H1 (cell line): ENCODE measurements at regions not wholly inside any gene's neighbourhood (a gene's known extent, or its start where the extent isn't known, plus 50 kb on each side); places are given as distances from the start of the nearest gene placed in this dataset.

ENCODE experiments used
- CTCF ChIA-PET: fragments of 300-600 bp; sonication (Branson Sonifier 250); formaldehyde crosslinking; loops from one replicate; lab custom pipeline; 2021; ENCODE audit not compliant: partially characterized antibody; lab: Charles Lee
- POLR2A ChIA-PET: fragments of 300-600 bp; sonication (Branson Sonifier 250); formaldehyde crosslinking; loops from one replicate; lab custom pipeline; 2021; ENCODE audit warnings: inconsistent platforms; ENCODE audit not compliant: partially characterized antibody; lab: Charles Lee
- DNase-seq, 2 experiments: peaks; one replicate each; pipeline versions ENCODE4 v3.0.0 to v3.0.0-alpha.2; 2010 to 2022; ENCODE audit warnings: low spot score in 2 of 2, low read depth in 1 of 2, mixed read lengths in 1 of 2
- FAIRE-seq: peaks from 2 replicates; lab custom pipeline; 2011; peaks lifted over from hg19 to GRCh38; lab: Jason Lieb, UNC
- H2AFZ ChIP-seq: 2 replicates; pipeline ENCODE4 v1.8.1; 2012; ENCODE audit warnings: low read length, inconsistent platforms
- H2AK5ac ChIP-seq: 2 replicates; pipeline ENCODE4 v1.6.1; 2013; ENCODE audit warnings: low read depth, low read length
- H2BK120ac ChIP-seq: replicated peaks from 2 replicates; pipeline ENCODE3; 2013; ENCODE audit warnings: low read depth, low read length, inconsistent platforms
- H2BK12ac ChIP-seq: 2 replicates; pipeline ENCODE4 v1.6.1; 2013; ENCODE audit warnings: low read depth, low read length
- H2BK15ac ChIP-seq: 2 replicates; pipeline ENCODE4 v1.6.1; 2013; ENCODE audit warnings: low read length
- H2BK20ac ChIP-seq: 2 replicates; pipeline ENCODE4 v1.6.1; 2013; ENCODE audit warnings: low read length
- H2BK5ac ChIP-seq: 2 replicates; pipeline ENCODE4 v1.6.1; 2013; ENCODE audit warnings: low read depth, low read length
- H3K14ac ChIP-seq: 2 replicates; pipeline ENCODE4 v1.6.1; 2013; ENCODE audit warnings: inconsistent platforms; ENCODE audit not compliant: insufficient read length
- H3K18ac ChIP-seq: 2 replicates; pipeline ENCODE4 v1.6.1; 2013; ENCODE audit warnings: low read length; ENCODE audit errors: extremely low read depth
- H3K23ac ChIP-seq: 2 replicates; pipeline ENCODE4 v1.6.1; 2013; ENCODE audit warnings: inconsistent platforms; ENCODE audit not compliant: insufficient read length
- H3K23me2 ChIP-seq: 2 replicates; pipeline ENCODE4 v1.6.1; 2013; ENCODE audit warnings: low read depth, low read length
- H3K27ac ChIP-seq: 2 replicates; pipeline ENCODE4 v1.6.1; 2011; ENCODE audit warnings: low read depth, low read length, inconsistent platforms
- H3K27me3 ChIP-seq, 4 experiments: replicated peaks in 1 of 4; 1 replicate in 1 of 4; 2 replicates in 3 of 4; pipeline versions ENCODE4 v1.6.1 to v1.8.1; 2011 to 2013; ENCODE audit warnings: low read length in 3 of 4, mild to moderate bottlenecking in 3 of 4, inconsistent platforms in 2 of 4, mixed read lengths in 2 of 4, moderate library complexity in 1 of 4; ENCODE audit not compliant: control insufficient read depth in 3 of 4, insufficient read depth in 3 of 4; ENCODE audit errors: extremely low read depth in 1 of 4
- H3K36me3 ChIP-seq, 4 experiments: 2 replicates each; pipeline versions ENCODE4 v1.6.1 to v1.8.1; 2011 to 2013; ENCODE audit warnings: mild to moderate bottlenecking in 4 of 4, low read length in 3 of 4, moderate library complexity in 2 of 4, control low read depth in 1 of 4, inconsistent platforms in 1 of 4; ENCODE audit not compliant: insufficient read depth in 4 of 4, control insufficient read depth in 2 of 4
- H3K4ac ChIP-seq: replicated peaks from 2 replicates; pipeline ENCODE3; 2013; ENCODE audit warnings: low read length, low read depth, mixed read lengths, inconsistent platforms; ENCODE audit not compliant: insufficient read length
- H3K4me1 ChIP-seq, 4 experiments: replicated peaks in 1 of 4; 1 replicate in 1 of 4; 2 replicates in 3 of 4; pipeline versions ENCODE4 v1.6.1 to v1.8.1; 2011 to 2013; ENCODE audit warnings: low read length in 3 of 4, inconsistent platforms in 2 of 4, mixed read lengths in 1 of 4; ENCODE audit not compliant: insufficient read depth in 4 of 4, control insufficient read depth in 3 of 4
- H3K4me2 ChIP-seq, 2 experiments: 2 replicates each; pipeline versions ENCODE4 v1.6.1 to v1.8.1; 2011 to 2013; ENCODE audit warnings: low read depth in 2 of 2, low read length in 2 of 2, control low read depth in 1 of 2, inconsistent platforms in 1 of 2, mild to moderate bottlenecking in 1 of 2; ENCODE audit not compliant: insufficient read depth in 1 of 2
- H3K4me3 ChIP-seq, 4 experiments: fragments of 200-600, 300-600 bp in 1 of 4; sonication (generic), shearing (Covaris generic), sonication (Bioruptor Twin) in 1 of 4; 2 replicates each; pipeline versions ENCODE4 v1.5.1 to v1.8.1; 2011 to 2016; ENCODE audit warnings: low read length in 4 of 4, low read depth in 3 of 4, control low read depth in 2 of 4, inconsistent platforms in 2 of 4, mild to moderate bottlenecking in 2 of 4, mixed read lengths in 1 of 4, moderate library complexity in 1 of 4; ENCODE audit not compliant: insufficient read depth in 2 of 4; ENCODE audit errors: extremely low read depth in 1 of 4
- H3K56ac ChIP-seq: replicated peaks from 2 replicates; pipeline ENCODE3; 2013; ENCODE audit warnings: low read depth, mild to moderate bottlenecking, mixed read lengths, low read length, inconsistent platforms; ENCODE audit not compliant: insufficient read length
- H3K79me1 ChIP-seq: 2 replicates; pipeline ENCODE4 v1.6.1; 2013; ENCODE audit warnings: low read depth, low read length, control low read depth
- H3K79me2 ChIP-seq, 2 experiments: 2 replicates each; pipeline versions ENCODE4 v1.6.1 to v1.8.1; 2012 to 2013; ENCODE audit warnings: low read length in 2 of 2, mild to moderate bottlenecking in 2 of 2, inconsistent platforms in 1 of 2; ENCODE audit not compliant: insufficient read depth in 2 of 2, control insufficient read depth in 1 of 2
- H3K9ac ChIP-seq, 4 experiments: replicated peaks in 1 of 4; 1 replicate in 1 of 4; 2 replicates in 3 of 4; pipeline versions ENCODE4 v1.6.1 to v1.8.1; 2011 to 2013; ENCODE audit warnings: low read depth in 3 of 4, low read length in 3 of 4, control low read depth in 2 of 4, mild to moderate bottlenecking in 2 of 4, moderate library complexity in 2 of 4, inconsistent platforms in 1 of 4; ENCODE audit errors: extremely low read depth in 1 of 4
- H3K9me3 ChIP-seq, 2 experiments: 2 replicates each; pipeline versions ENCODE4 v1.6.1 to v1.8.1; 2012 to 2013; ENCODE audit warnings: mild to moderate bottlenecking in 2 of 2, moderate library complexity in 2 of 2, control low read depth in 1 of 2, inconsistent platforms in 1 of 2, low read depth in 1 of 2, low read length in 1 of 2, mixed read lengths in 1 of 2; ENCODE audit not compliant: insufficient read depth in 2 of 2
- H4K20me1 ChIP-seq, 2 experiments: replicated peaks in 1 of 2; 2 replicates each; pipeline versions ENCODE3 to v1.8.1; 2011 to 2013; ENCODE audit warnings: inconsistent platforms in 2 of 2, low read length in 2 of 2, mild to moderate bottlenecking in 1 of 2; ENCODE audit not compliant: insufficient read depth in 2 of 2, control insufficient read depth in 1 of 2
- H4K5ac ChIP-seq: 2 replicates; pipeline ENCODE4 v1.6.1; 2013; ENCODE audit warnings: low read length, low read depth, mixed read lengths, inconsistent platforms; ENCODE audit not compliant: insufficient read length
- H4K8ac ChIP-seq: 2 replicates; pipeline ENCODE4 v1.8.0; 2013; ENCODE audit warnings: mild to moderate bottlenecking, moderate library complexity, low read length, inconsistent platforms; ENCODE audit not compliant: insufficient read depth; ENCODE audit errors: extremely low read depth
- H4K91ac ChIP-seq: replicated peaks from 2 replicates; pipeline ENCODE3; 2013; ENCODE audit warnings: low read length, mixed read lengths, inconsistent platforms; ENCODE audit not compliant: insufficient read length
- E2F6 ChIP-seq: IDR thresholded peaks from 2 replicates; pipeline ENCODE4 v1.6.1; 2012; ENCODE audit warnings: inconsistent platforms
- JUND ChIP-seq: IDR thresholded peaks from 2 replicates; pipeline ENCODE4 v1.6.1; 2011; ENCODE audit warnings: mild to moderate bottlenecking, improper control_type of control experiment, low read length
- RXRA ChIP-seq: IDR thresholded peaks from 2 replicates; pipeline ENCODE4 v1.6.1; 2011; ENCODE audit warnings: low read depth, mild to moderate bottlenecking, low read length, moderate library complexity; ENCODE audit not compliant: insufficient read depth
- YY1 ChIP-seq: IDR thresholded peaks from 2 replicates; pipeline ENCODE4 v1.6.1; 2011; ENCODE audit warnings: low read depth, mild to moderate bottlenecking, low read length
- WGBS, 2 experiments: shearing (Covaris generic) in 1 of 2; methylation state at CpG; one replicate each; pipeline versions ENCODE4 v1.1.6 to v1.1.7; 2013 to 2015; ENCODE audit warnings: low lambda C conversion rate in 2 of 2, mixed read lengths in 2 of 2, inconsistent platforms in 1 of 2, low coverage in 1 of 2, missing lambda C conversion rate in 1 of 2; ENCODE audit not compliant: insufficient replicate concordance in 2 of 2, insufficient coverage in 1 of 2, insufficient read length in 1 of 2; ENCODE audit errors: extremely low coverage in 1 of 2, missing lambda C conversion rate in 1 of 2; 5-methylcytosine and 5-hydroxymethylcytosine counted together

GRCh38 chr5:17346811-17347210, 129.4 kb downstream of the BASP1 start:
- Histone ChIP-seq H2BK120ac (no peak overlapping the region), H4K91ac (no peak overlapping the region), H3K27ac (no peak overlapping the region), H3K79me1 (no peaks in the 10 kb centered on the region), H4K8ac (no peak overlapping the region), H3K27me3 (no peaks in the 10 kb centered on the region), H3K18ac (no peak overlapping the region), H2AK5ac (no peak overlapping the region), H3K36me3 (no peaks in the 10 kb centered on the region), H4K5ac (no peak overlapping the region), H3K4me2 (no peak overlapping the region), H3K4me1 (no peaks in the 10 kb centered on the region; a peak in 1 of 7 replicates), H2BK15ac (no peak overlapping the region), H3K9me3 (no peaks in the 10 kb centered on the region), H3K23me2 (no peaks in the 10 kb centered on the region), H3K14ac (no peak overlapping the region), H3K79me2 (no peaks in the 10 kb centered on the region), H3K56ac (no peak overlapping the region), H2AFZ (no peak overlapping the region), H4K20me1 (no peaks in the 10 kb centered on the region), H3K4ac (no peak overlapping the region), H2BK5ac (no peak overlapping the region), H3K9ac (no peak overlapping the region), H2BK12ac (no peak overlapping the region), H3K4me3 (no peak overlapping the region), H3K23ac (no peak overlapping the region), H2BK20ac (no peak overlapping the region)
- DNase-seq: no peak
- CTCF ChIA-PET: interaction anchor here (0.6 to 1.4 kb wide), 3 partner anchors 11 to 495 kb away, joined by 3 to 4 read pairs (median 3); no protein-coding TSS in a partner anchor
- TF ChIP-seq E2F6 (no peak), RXRA (no peak), JUND (no peak), YY1 (no peak)
- 85% methylated on average over 2 of the region's 2 CpGs; no CpG with 5 or more reads in 1 of the 2 experiments for WGBS, 2 experiments
- POLR2A ChIA-PET: no interaction called here
- no peak for FAIRE-seq
